ENCODE measurements at regions not wholly inside any gene's neighbourhood (a gene's known extent, or its start where the extent isn't known, plus 50 kb on each side); places are given as distances from the start of the nearest gene placed in this dataset.

DNA sequence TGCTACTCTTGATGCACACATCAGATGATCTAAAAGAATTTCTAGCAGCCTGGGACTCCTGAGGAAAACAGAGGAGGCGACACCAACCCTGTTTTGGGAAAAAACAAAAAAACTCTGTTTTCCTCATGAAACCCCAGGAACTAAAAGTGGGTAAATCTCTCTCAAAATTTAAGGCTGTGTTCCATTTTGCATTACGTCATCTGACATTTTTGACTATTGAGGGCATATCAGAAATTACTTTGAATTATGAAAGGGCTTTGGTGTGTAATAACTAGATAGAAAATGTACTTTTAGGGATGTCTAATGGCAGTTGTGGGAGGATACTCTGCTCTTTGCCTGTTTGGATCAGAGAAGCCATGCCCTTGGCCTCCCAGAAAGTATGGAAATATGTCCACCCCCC, 963.0 kb downstream of the CNTNAP5 start:
- no peaks in the 10 kb centered on the region for H3K36me3 Mint-ChIP-seq (ENCODE audit: low read depth, unreplicated experiment)
- TF ChIP-seq, protein P1, sequence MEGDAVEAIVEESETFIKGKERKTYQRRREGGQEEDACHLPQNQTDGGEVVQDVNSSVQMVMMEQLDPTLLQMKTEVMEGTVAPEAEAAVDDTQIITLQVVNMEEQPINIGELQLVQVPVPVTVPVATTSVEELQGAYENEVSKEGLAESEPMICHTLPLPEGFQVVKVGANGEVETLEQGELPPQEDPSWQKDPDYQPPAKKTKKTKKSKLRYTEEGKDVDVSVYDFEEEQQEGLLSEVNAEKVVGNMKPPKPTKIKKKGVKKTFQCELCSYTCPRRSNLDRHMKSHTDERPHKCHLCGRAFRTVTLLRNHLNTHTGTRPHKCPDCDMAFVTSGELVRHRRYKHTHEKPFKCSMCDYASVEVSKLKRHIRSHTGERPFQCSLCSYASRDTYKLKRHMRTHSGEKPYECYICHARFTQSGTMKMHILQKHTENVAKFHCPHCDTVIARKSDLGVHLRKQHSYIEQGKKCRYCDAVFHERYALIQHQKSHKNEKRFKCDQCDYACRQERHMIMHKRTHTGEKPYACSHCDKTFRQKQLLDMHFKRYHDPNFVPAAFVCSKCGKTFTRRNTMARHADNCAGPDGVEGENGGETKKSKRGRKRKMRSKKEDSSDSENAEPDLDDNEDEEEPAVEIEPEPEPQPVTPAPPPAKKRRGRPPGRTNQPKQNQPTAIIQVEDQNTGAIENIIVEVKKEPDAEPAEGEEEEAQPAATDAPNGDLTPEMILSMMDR (IDR thresholded peaks at IDR 0.05; ENCODE audit: unreplicated experiment): no peak
- H3K4me1 Mint-ChIP-seq (ENCODE audit: unreplicated experiment): no peaks in the 10 kb centered on the region
- no peaks in the 10 kb centered on the region for H3K9me3 Mint-ChIP-seq (ENCODE audit: unreplicated experiment)
- no peak for DNase-seq (ENCODE audit: low spot score)
- no peak overlapping the region for H3K27ac Mint-ChIP-seq (ENCODE audit: unreplicated experiment)
- no peak overlapping the region for H3K4me3 Mint-ChIP-seq (ENCODE audit: unreplicated experiment)
- no peaks in the 10 kb centered on the region for H3K27me3 Mint-ChIP-seq (ENCODE audit: unreplicated experiment)

DNA sequence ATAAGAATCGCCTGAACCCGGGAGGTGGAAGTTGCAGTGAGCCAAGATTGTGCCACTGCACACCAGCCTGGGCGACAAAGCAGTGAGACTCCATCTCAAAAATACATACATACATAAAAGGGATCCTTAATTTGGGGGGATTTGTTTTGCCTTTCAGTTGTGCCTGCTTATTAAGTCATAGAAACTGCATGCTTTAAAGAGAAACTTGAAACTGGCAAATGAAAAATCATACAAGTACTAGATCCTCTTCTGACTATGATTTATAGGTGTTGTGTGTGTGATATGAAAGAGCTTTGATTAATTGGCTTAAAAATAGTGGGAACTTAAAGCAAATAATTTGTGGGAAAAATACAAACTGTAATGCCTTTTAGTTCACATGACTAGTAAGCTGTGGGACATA, 963.7 kb downstream of the CNTNAP5 start:
- Mint-ChIP-seq H3K4me1 (ENCODE audit: unreplicated experiment) (no peaks in the 10 kb centered on the region), H3K27me3 (ENCODE audit: unreplicated experiment) (no peaks in the 10 kb centered on the region), H3K27ac (ENCODE audit: unreplicated experiment) (no peak overlapping the region), H3K9me3 (ENCODE audit: unreplicated experiment) (no peaks in the 10 kb centered on the region), H3K36me3 (ENCODE audit: low read depth, unreplicated experiment) (no peaks in the 10 kb centered on the region), H3K4me3 (ENCODE audit: unreplicated experiment) (no peak overlapping the region)
- TF ChIP-seq, protein P1 (IDR thresholded peaks at IDR 0.05; ENCODE audit: unreplicated experiment): no peak
- DNase-seq (ENCODE audit: low spot score): no peak

GRCh38 chr2:124993809-124994208, 968.7 kb downstream of the CNTNAP5 start:
- Mint-ChIP-seq H3K9me3 (ENCODE audit: unreplicated experiment) (no peaks in the 10 kb centered on the region), H3K4me1 (ENCODE audit: unreplicated experiment) (peaks cover 10% of the 10 kb centered on the region), H3K27ac (ENCODE audit: unreplicated experiment) (no peak overlapping the region), H3K27me3 (ENCODE audit: unreplicated experiment) (no peaks in the 10 kb centered on the region), H3K36me3 (ENCODE audit: low read depth, unreplicated experiment) (no peaks in the 10 kb centered on the region), H3K4me3 (ENCODE audit: unreplicated experiment) (no peak overlapping the region)
- TF ChIP-seq, protein P1 (IDR thresholded peaks at IDR 0.05; ENCODE audit: unreplicated experiment): no peak
- DNase-seq (ENCODE audit: low spot score): no peak

- H3K27me3 Mint-ChIP-seq (ENCODE audit: unreplicated experiment): no peaks in the 10 kb centered on the region
- no peak for DNase-seq (ENCODE audit: low spot score)
- no peaks in the 10 kb centered on the region for H3K9me3 Mint-ChIP-seq (ENCODE audit: unreplicated experiment)
- H3K36me3 Mint-ChIP-seq (ENCODE audit: low read depth, unreplicated experiment): no peaks in the 10 kb centered on the region
- H3K4me3 Mint-ChIP-seq (ENCODE audit: unreplicated experiment): no peak overlapping the region
- H3K27ac Mint-ChIP-seq (ENCODE audit: unreplicated experiment): no peak overlapping the region
- H3K4me1 Mint-ChIP-seq (ENCODE audit: unreplicated experiment): peaks cover 10% of the 10 kb centered on the region
- TF ChIP-seq, protein P1 (IDR thresholded peaks at IDR 0.05; ENCODE audit: unreplicated experiment): no peak
These were observed 970.3 kb downstream of the CNTNAP5 start for GRCh38 chr2:124995185-124995912.

DNA sequence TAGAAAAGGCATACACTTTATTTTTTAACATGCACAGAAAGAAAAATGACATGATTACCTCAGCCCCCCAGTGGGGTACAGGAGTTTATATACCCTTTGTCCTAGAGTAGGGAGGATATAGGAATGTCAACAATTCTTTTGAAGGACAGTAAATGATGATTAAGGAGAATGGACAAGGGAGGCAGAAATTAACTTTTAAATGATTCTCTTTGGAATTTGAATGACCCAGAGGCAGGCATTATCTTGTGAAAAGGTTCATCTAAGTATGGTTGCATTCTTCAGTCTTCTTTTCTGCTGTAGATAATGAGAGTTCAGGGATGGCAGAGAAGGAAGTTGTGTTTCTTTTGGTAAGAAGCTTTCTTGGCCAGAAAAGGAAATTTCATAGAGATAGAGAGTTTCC, 971.3 kb downstream of the CNTNAP5 start:
- no peak for DNase-seq (ENCODE audit: low spot score)
- TF ChIP-seq, protein P1 (IDR thresholded peaks at IDR 0.05; ENCODE audit: unreplicated experiment): no peak
- H3K4me3 Mint-ChIP-seq (ENCODE audit: unreplicated experiment): no peak overlapping the region
- H3K36me3 Mint-ChIP-seq (ENCODE audit: low read depth, unreplicated experiment): no peaks in the 10 kb centered on the region
- peaks cover 10% of the 10 kb centered on the region for H3K4me1 Mint-ChIP-seq (ENCODE audit: unreplicated experiment)
- H3K9me3 Mint-ChIP-seq (ENCODE audit: unreplicated experiment): no peaks in the 10 kb centered on the region
- H3K27me3 Mint-ChIP-seq (ENCODE audit: unreplicated experiment): no peaks in the 10 kb centered on the region
- H3K27ac Mint-ChIP-seq (ENCODE audit: unreplicated experiment): no peak overlapping the region

Data from endothelial cell (in vitro differentiated cells).